K562 (cell line): ENCODE measurements at regions not wholly inside any gene's neighbourhood (a gene's known extent, or its start where the extent isn't known, plus 50 kb on each side); places are given as distances from the start of the nearest gene placed in this dataset.

Experiments
- ATAC-seq: fragments of 200-7000 bp; cut with Tn5 transposase; 3 replicates; pipeline ENCODE4 v1.9.1; 2020; ENCODE audit warnings: moderate library complexity
- BruUV-seq: library from RNA; stranded (reverse); fragments of 400-500 nt; replicated peaks from 2 replicates; lab custom pipeline; 2021; lab: Mats Ljungman, UMichigan
- CTCF ChIA-PET: fragments of 300-600 bp; formaldehyde crosslinking; extraction: SDS; loops from one replicate; lab custom pipeline; 2021; ENCODE audit warnings: low intra/inter-chr PET ratio; lab: Yijun Ruan, JAX
- POLR2A ChIA-PET: fragments of 300-600, 350-650 bp; sonication (Branson Sonifier 250); formaldehyde crosslinking; extraction: SDS; loops from one replicate; lab custom pipeline; 2021; ENCODE audit warnings: antibody characterized with exemption, inconsistent platforms; lab: Yijun Ruan, JAX
- DNase-seq, 4 experiments: peaks; one replicate each; pipeline versions ENCODE4 v3.0.0 to v3.0.0-alpha.2; 2011 to 2018; ENCODE audit warnings: low spot score in 3 of 4, mixed read lengths in 3 of 4; ENCODE audit errors: extremely low read depth in 1 of 4
- FAIRE-seq: peaks from 2 replicates; lab custom pipeline; 2011; peaks lifted over from hg19 to GRCh38; lab: Jason Lieb, UNC
- H2AFZ ChIP-seq: 2 replicates; pipeline ENCODE4 v1.6.0; 2011; ENCODE audit warnings: low read depth, low read length, control low read depth, inconsistent platforms
- H3K27ac ChIP-seq: fragments of 200-600 bp; 3 replicates; pipeline ENCODE4 v1.8.0; 2011; ENCODE audit warnings: low read depth, mild to moderate bottlenecking, control low read depth, inconsistent platforms, low read length, moderate library complexity, mixed read lengths; ENCODE audit errors: extremely low read depth
- H3K27me3 ChIP-seq, 2 experiments: fragments of 300-600 bp in 1 of 2; 2 replicates in 1 of 2; 3 replicates in 1 of 2; pipeline versions ENCODE4 v1.6.0 to v1.8.0; 2011; ENCODE audit warnings: inconsistent platforms in 2 of 2, low read length in 2 of 2, mild to moderate bottlenecking in 1 of 2, mixed read lengths in 1 of 2, moderate library complexity in 1 of 2; ENCODE audit not compliant: control insufficient read depth in 2 of 2, insufficient read depth in 2 of 2
- H3K36me3 ChIP-seq: fragments of 300-600 bp; 3 replicates; pipeline ENCODE4 v1.8.0; 2011; ENCODE audit warnings: mild to moderate bottlenecking, low read length, inconsistent platforms; ENCODE audit not compliant: control insufficient read depth, insufficient read depth
- H3K4me1 ChIP-seq, 2 experiments: fragments of 200-600 bp in 1 of 2; replicated peaks in 1 of 2; 2 replicates in 1 of 2; 3 replicates in 1 of 2; pipeline versions ENCODE4 v1.5.1 to v1.8.0; 2011; ENCODE audit warnings: inconsistent platforms in 2 of 2, low read length in 2 of 2, mild to moderate bottlenecking in 1 of 2, mixed read lengths in 1 of 2, moderate library complexity in 1 of 2; ENCODE audit not compliant: control insufficient read depth in 2 of 2, insufficient read depth in 2 of 2
- H3K4me2 ChIP-seq: 2 replicates; pipeline ENCODE4 v1.6.1; 2011; ENCODE audit warnings: low read length, control low read depth, inconsistent platforms, mixed read lengths; ENCODE audit not compliant: insufficient read depth
- H3K4me3 ChIP-seq: fragments of 200-600 bp; sonication (generic), shearing (Covaris generic); 2 replicates; pipeline ENCODE4 v1.5.1; 2016; ENCODE audit warnings: control low read depth, inconsistent platforms
- H3K79me2 ChIP-seq: fragments of 200-600 bp; 3 replicates; pipeline ENCODE4 v1.8.0; 2011; ENCODE audit warnings: low read length, inconsistent platforms; ENCODE audit not compliant: control insufficient read depth, insufficient read depth
- H3K9ac ChIP-seq, 2 experiments: 2 replicates each; pipeline versions ENCODE4 v1.6.0 to v1.6.1; 2011; ENCODE audit warnings: low read depth in 2 of 2, low read length in 2 of 2, control low read depth in 1 of 2, inconsistent platforms in 1 of 2, mild to moderate bottlenecking in 1 of 2, mixed read lengths in 1 of 2; ENCODE audit not compliant: insufficient read depth in 1 of 2
- H3K9me1 ChIP-seq: one replicate; pipeline ENCODE4 v1.6.0; 2011; ENCODE audit warnings: inconsistent platforms, mild to moderate bottlenecking, low read length, moderate library complexity; ENCODE audit not compliant: control insufficient read depth, insufficient read depth
- H3K9me3 ChIP-seq: replicated peaks from 2 replicates; pipeline ENCODE4 v1.5.1; 2011; ENCODE audit warnings: low read depth, low read length, inconsistent platforms; ENCODE audit not compliant: control insufficient read depth, insufficient read depth
- H4K20me1 ChIP-seq: replicated peaks from 2 replicates; pipeline ENCODE4 v1.6.1; 2011; ENCODE audit warnings: low read length, inconsistent platforms, mixed read lengths; ENCODE audit not compliant: control insufficient read depth, insufficient read depth
- BDP1 ChIP-seq: IDR thresholded peaks from 3 replicates; pipeline ENCODE4 v1.6.1; 2011; ENCODE audit not compliant: insufficient read length, insufficient read depth
- CBFA2T2 ChIP-seq: fragments of 450-650 bp; conservative IDR thresholded peaks from 2 replicates; pipeline ENCODE4 v1.6.1; 2017; ENCODE audit warnings: mild to moderate bottlenecking
- ELF2 ChIP-seq: fragments of 250-450 bp; sonication (Bioruptor Pico); IDR thresholded peaks from 2 replicates; pipeline ENCODE4 v1.5.0; 2021; ENCODE audit warnings: mild to moderate bottlenecking
- FOXJ3 ChIP-seq: sonication (generic); formaldehyde crosslinking; IDR thresholded peaks from 2 replicates; pipeline ENCODE4 v1.4.0; 2020; ENCODE audit warnings: mild to moderate bottlenecking, missing genetic modification reagents
- RBM14 ChIP-seq: fragments of 200-400 bp; formaldehyde crosslinking; IDR thresholded peaks from 2 replicates; pipeline ENCODE4 v1.6.1; 2018; ENCODE audit warnings: low read depth, mild to moderate bottlenecking, low read length, moderate library complexity, borderline replicate concordance; ENCODE audit not compliant: insufficient read depth
- THRB ChIP-seq: fragments of 450-650 bp; formaldehyde crosslinking; conservative IDR thresholded peaks from 2 replicates; pipeline ENCODE4 v1.4.0; 2022; ENCODE audit warnings: mild to moderate bottlenecking, missing genetic modification characterization
- UBTF ChIP-seq, 2 experiments: IDR thresholded peaks; 2 replicates each; pipeline ENCODE4 v1.6.1; 2012; ENCODE audit warnings: improper control_type of control experiment in 2 of 2, low read depth in 2 of 2, low read length in 2 of 2, borderline replicate concordance in 1 of 2
- YBX1 ChIP-seq: fragments of 450-650 bp; IDR thresholded peaks from 2 replicates; pipeline ENCODE4 v1.7.1; 2016; ENCODE audit warnings: mild to moderate bottlenecking
- WGBS: fragments of 100-300 bp; shearing (Covaris generic); methylation state at CpG from one replicate; pipeline ENCODE4 v1.1.6; 2016; ENCODE audit warnings: low coverage, mixed read lengths; ENCODE audit not compliant: insufficient coverage; ENCODE audit errors: missing lambda C conversion rate; 5-methylcytosine and 5-hydroxymethylcytosine counted together
- in situ Hi-C: fragments of 300-500 bp; cut with MboI; formaldehyde crosslinking; loops from 4 replicates; pipeline ENCODE4 v1.15.0; 2018; ENCODE audit warnings: inconsistent platforms, mixed read lengths
- intact Hi-C: fragments of 100-400 bp; cut with micrococcal nuclease; formaldehyde crosslinking; loops from 2 replicates; pipeline ENCODE4 v1.14.2; 2022

GRCh38 chr3:181290941-181291340, 301.4 kb upstream of the DNAJC19 start (continued):
- TF ChIP-seq UBTF (IDR thresholded peaks at IDR 0.05; ENCODE audit: borderline replicate concordance in 1 of 2, low read depth in 2 of 2, low read length in 2 of 2) (no peak), YBX1 (no peak), ELF2 (CRISPR knock-in tag) (no peak), THRB (CRISPR knock-in tag) (no peak)

DNA sequence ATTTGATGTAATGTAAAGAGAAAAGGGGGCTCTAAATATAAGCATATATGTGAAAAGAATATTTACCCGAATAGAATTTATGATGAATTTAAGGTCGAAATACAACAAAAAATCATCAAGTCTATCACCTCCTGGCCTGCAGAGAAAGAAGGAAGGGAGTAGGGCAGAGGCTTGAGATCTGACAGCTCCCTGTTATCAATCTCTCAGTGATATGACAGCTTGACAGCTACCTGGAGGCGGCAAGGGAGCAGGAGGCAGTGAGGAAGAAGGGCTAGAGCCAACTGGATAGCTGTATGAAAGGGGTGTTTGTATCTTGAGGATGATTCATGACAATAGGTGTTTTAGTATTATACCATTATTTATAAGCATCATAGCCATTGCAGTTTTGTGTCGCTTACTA, 299.8 kb upstream of the DNAJC19 start:
- Histone ChIP-seq H3K4me2 (no peak overlapping the region), H3K4me3 (no peak overlapping the region), H3K27me3 (no peaks in the 10 kb centered on the region), H2AFZ (no peak overlapping the region), H3K27ac (no peak overlapping the region), H3K9me1 (no peaks in the 10 kb centered on the region), H3K4me1 (no peaks in the 10 kb centered on the region), H4K20me1 (no peaks in the 10 kb centered on the region), H3K9ac (no peak overlapping the region), H3K36me3 (no peaks in the 10 kb centered on the region), H3K9me3 (no peaks in the 10 kb centered on the region), H3K79me2 (no peaks in the 10 kb centered on the region)
- FAIRE-seq: no peak
- POLR2A ChIA-PET: no interaction called here
- in situ Hi-C loops: no loop called here
- no peak for ATAC-seq
- CTCF ChIA-PET: no interaction called here
- intact Hi-C loops: no loop called here
- DNase-seq: no peak
- no peak for TF ChIP-seq CBFA2T2
- TF ChIP-seq FOXJ3 (CRISPR knock-in tag): no peak
- no peak for TF ChIP-seq RBM14
- TF ChIP-seq BDP1: no peak
- WGBS: 0% methylated on average over 4 of the region's 4 CpGs
- no TSS peak for BruUV-seq
